PC-9 (cell line): ENCODE measurements at regions not wholly inside any gene's neighbourhood (a gene's known extent, or its start where the extent isn't known, plus 50 kb on each side); places are given as distances from the start of the nearest gene placed in this dataset.

Source experiments
- BruUV-seq: library from RNA; stranded (reverse); fragments of 400-500 nt; replicated peaks from 2 replicates; lab custom pipeline; 2021; lab: Mats Ljungman, UMichigan
- CTCF ChIA-PET: fragments of 300-600 bp; sonication (Branson Sonifier 250); formaldehyde crosslinking; loops from one replicate; lab custom pipeline; 2022; ENCODE audit warnings: antibody characterized with exemption; lab: Charles Lee
- POLR2A ChIA-PET: fragments of 300-600 bp; sonication (Branson Sonifier 250); formaldehyde crosslinking; loops from one replicate; lab custom pipeline; 2022; ENCODE audit warnings: antibody characterized with exemption; ENCODE audit not compliant: unreplicated experiment; lab: Charles Lee
- DNase-seq, 2 experiments: peaks; one replicate each; pipeline versions ENCODE4 v3.0.0 to v3.0.0-alpha.2; 2015 to 2022; ENCODE audit warnings: mixed read lengths in 1 of 2
- H2AFZ ChIP-seq: fragments of 200-600 bp; sonication (generic); 2 replicates; pipeline ENCODE4 v1.8.1; 2017; ENCODE audit warnings: antibody characterized with exemption
- H3F3A ChIP-seq: fragments of 200-600 bp; sonication (generic); 2 replicates; pipeline ENCODE4 v1.8.1; 2017; ENCODE audit warnings: antibody characterized with exemption, mild to moderate bottlenecking, low read depth; ENCODE audit not compliant: insufficient read depth
- H3K27ac ChIP-seq: fragments of 200-600 bp; sonication (generic); 2 replicates; pipeline ENCODE4 v1.6.1; 2016; ENCODE audit warnings: mixed run types
- H3K27me3 ChIP-seq: fragments of 200-600 bp; sonication (generic); 2 replicates; pipeline ENCODE4 v1.6.1; 2016; ENCODE audit warnings: low read depth, mixed run types; ENCODE audit not compliant: insufficient read depth
- H3K36me3 ChIP-seq: fragments of 200-600 bp; sonication (generic); 2 replicates; pipeline ENCODE4 v1.6.1; 2016; ENCODE audit warnings: low read depth, mixed run types
- H3K4me1 ChIP-seq: fragments of 200-600 bp; sonication (generic); replicated peaks from 2 replicates; pipeline ENCODE4 v1.6.1; 2016; ENCODE audit warnings: mixed run types; ENCODE audit not compliant: insufficient read depth
- H3K4me2 ChIP-seq: fragments of 200-600 bp; sonication (generic); 2 replicates; pipeline ENCODE4 v1.6.1; 2017; ENCODE audit warnings: mixed run types
- H3K4me3 ChIP-seq: fragments of 200-600 bp; sonication (generic); 2 replicates; pipeline ENCODE4 v1.6.1; 2016; ENCODE audit warnings: mixed run types
- H3K79me2 ChIP-seq: fragments of 200-600 bp; sonication (generic); 2 replicates; pipeline ENCODE4 v1.6.1; 2017; ENCODE audit warnings: low read depth, mixed run types
- H3K9me2 ChIP-seq: fragments of 200-600 bp; sonication (generic); 2 replicates; pipeline ENCODE4 v1.8.1; 2017; ENCODE audit warnings: mild to moderate bottlenecking; ENCODE audit not compliant: insufficient read depth
- H3K9me3 ChIP-seq: fragments of 200-600 bp; sonication (generic); 2 replicates; pipeline ENCODE4 v1.8.1; 2016; ENCODE audit warnings: low read depth; ENCODE audit not compliant: insufficient read depth
- H4K20me1 ChIP-seq: fragments of 200-600 bp; sonication (generic); 2 replicates; pipeline ENCODE4 v1.8.1; 2017; ENCODE audit not compliant: insufficient read depth
- CTCF ChIP-seq: fragments of 200-600 bp; sonication (generic); conservative IDR thresholded peaks from 2 replicates; pipeline ENCODE4 v1.6.1; 2017; ENCODE audit warnings: mixed run types, antibody characterized with exemption, mild to moderate bottlenecking, moderate library complexity
- EZH2 ChIP-seq: fragments of 200-600 bp; sonication (generic); IDR thresholded peaks from 2 replicates; pipeline ENCODE4 v1.8.0; 2017; ENCODE audit warnings: antibody characterized with exemption, low read depth
- intact Hi-C: fragments of 100-400 bp; cut with micrococcal nuclease; formaldehyde crosslinking; loops from one replicate; pipeline ENCODE4 v1.10.0; 2022; ENCODE audit not compliant: unreplicated experiment

GRCh38 chr5:167915237-167915636 is 376.2 kb upstream of the WWC1 start:
- Histone ChIP-seq H4K20me1 (no peaks in the 10 kb centered on the region), H3K36me3 (no peaks in the 10 kb centered on the region), H3K4me1 (no peaks in the 10 kb centered on the region), H3K4me3 (no peak overlapping the region), H3K79me2 (no peaks in the 10 kb centered on the region), H3F3A (no peaks in the 10 kb centered on the region), H3K4me2 (no peak overlapping the region), H3K27me3 (no peaks in the 10 kb centered on the region), H3K27ac (no peak overlapping the region), H3K9me3 (no peaks in the 10 kb centered on the region), H3K9me2 (no peaks in the 10 kb centered on the region), H2AFZ (no peak overlapping the region)
- TF ChIP-seq CTCF (no peak), EZH2 (no peak)
- ChIA-PET POLR2A (no interaction called here), CTCF (no interaction called here)
- intact Hi-C loops: no loop called here
- DNase-seq: no peak
- BruUV-seq: no TSS peak

GRCh38 chr5:167916261-167916691 is 375.2 kb upstream of the WWC1 start:
- no peaks in the 10 kb centered on the region for H4K20me1 ChIP-seq
- H3K9me3 ChIP-seq: no peaks in the 10 kb centered on the region
- ChIA-PET CTCF (interaction anchor here (0.6 kb wide), 2 partner anchors 262 to 333 kb away, joined by 4 to 8 read pairs; no protein-coding TSS in a partner anchor), POLR2A (no interaction called here)
- no peak for TF ChIP-seq CTCF
- TF ChIP-seq EZH2: no peak
- H3K27ac ChIP-seq: no peak overlapping the region
- no peaks in the 10 kb centered on the region for H3F3A ChIP-seq
- no TSS peak for BruUV-seq
- intact Hi-C loops: no loop called here
- 0 out of 2 replicates have a peak, but pooled peaks cover 6% of the 10 kb centered on the region for H3K4me1 ChIP-seq
- H3K36me3 ChIP-seq: no peaks in the 10 kb centered on the region
- no peaks in the 10 kb centered on the region for H3K79me2 ChIP-seq
- no peak overlapping the region for H3K4me3 ChIP-seq
- peak overlapping the region; percentile 26; the same call in 1 of the 2 replicates for H3K4me2 ChIP-seq
- no peaks in the 10 kb centered on the region for H3K27me3 ChIP-seq
- no peak overlapping the region for H2AFZ ChIP-seq
- DNase-seq: peak in 1 of 2 experiments; percentile 67
- no peaks in the 10 kb centered on the region for H3K9me2 ChIP-seq

- Histone ChIP-seq H2AFZ (no peak overlapping the region), H3K27me3 (no peaks in the 10 kb centered on the region), H3K9me2 (no peaks in the 10 kb centered on the region), H3K36me3 (no peaks in the 10 kb centered on the region), H3K4me2 (peak overlapping the region; percentile 26; the same call in 1 of the 2 replicates), H3K27ac (no peak overlapping the region), H3K79me2 (no peaks in the 10 kb centered on the region), H3F3A (no peaks in the 10 kb centered on the region), H3K9me3 (no peaks in the 10 kb centered on the region), H3K4me3 (no peak overlapping the region), H3K4me1 (0 out of 2 replicates have a peak, but pooled peaks cover 6% of the 10 kb centered on the region), H4K20me1 (no peaks in the 10 kb centered on the region)
- no peak for TF ChIP-seq CTCF
- no peak for TF ChIP-seq EZH2
- DNase-seq: peak in 1 of 2 experiments; percentile 61
- BruUV-seq: no TSS peak
- intact Hi-C loops: no loop called here
- ChIA-PET CTCF (interaction anchor here (0.6 kb wide), 2 partner anchors 262 to 333 kb away, joined by 4 to 8 read pairs; no protein-coding TSS in a partner anchor), POLR2A (no interaction called here)
Measured at GRCh38 chr5:167916706-167917105, 374.7 kb upstream of the WWC1 start.
